ENCODE measurements at regions not wholly inside any gene's neighbourhood (a gene's known extent, or its start where the extent isn't known, plus 50 kb on each side); places are given as distances from the start of the nearest gene placed in this dataset.

GRCh38 chr5:31062902-31063580 lies 130.4 kb upstream of the CDH6 start:
- Histone ChIP-seq H3K36me3 (no peaks in the 10 kb centered on the region), H3K4me1 (no peaks in the 10 kb centered on the region), H3K9me3 (no peaks in the 10 kb centered on the region), H3K4me3 (no peak overlapping the region), H3K27ac (replicated peaks in 1 of 4) (no peak overlapping the region), H3K27me3 (no peaks in the 10 kb centered on the region)
- DNase-seq (ENCODE audit: extremely low spot score), result no peak
- WGBS, result 76% methylated on average over 3 of the region's 3 CpGs
- intact Hi-C loops (cut with DNase I), result no loop called here
- TF ChIP-seq POLR2A (IDR thresholded peaks at IDR 0.05; ENCODE audit: low read depth) (no peak), EP300 (IDR thresholded peaks at IDR 0.05) (no peak), POLR2AphosphoS5 (IDR thresholded peaks at IDR 0.05) (no peak), CTCF (IDR thresholded peaks at IDR 0.05) (no peak)

- DNase-seq (ENCODE audit: extremely low spot score), result no peak
- Histone ChIP-seq H3K36me3 (no peaks in the 10 kb centered on the region), H3K4me1 (no peaks in the 10 kb centered on the region), H3K27ac (replicated peaks in 1 of 4) (no peak overlapping the region), H3K9me3 (no peaks in the 10 kb centered on the region), H3K27me3 (no peaks in the 10 kb centered on the region), H3K4me3 (no peak overlapping the region)
- no peak for TF ChIP-seq POLR2AphosphoS5 (IDR thresholded peaks at IDR 0.05)
- 86% methylated on average over 2 of the region's 2 CpGs for WGBS
- intact Hi-C loops (cut with DNase I), result no loop called here
These were observed 133.6 kb upstream of the CDH6 start for GRCh38 chr5:31059889-31060288.

GRCh38 chr5:31054453-31054852 lies 139.0 kb upstream of the CDH6 start:
- WGBS, result 56% methylated on average over 4 of the region's 4 CpGs
- intact Hi-C loops (cut with DNase I), result no loop called here
- Histone ChIP-seq H3K27me3 (no peaks in the 10 kb centered on the region), H3K27ac (replicated peaks in 1 of 4) (no peak overlapping the region), H3K4me3 (no peak overlapping the region), H3K36me3 (no peaks in the 10 kb centered on the region), H3K9me3 (no peaks in the 10 kb centered on the region), H3K4me1 (no peaks in the 10 kb centered on the region)
- DNase-seq (ENCODE audit: extremely low spot score), result no peak
- TF ChIP-seq POLR2AphosphoS5 (IDR thresholded peaks at IDR 0.05) (no peak), EP300 (IDR thresholded peaks at IDR 0.05) (no peak), CTCF (IDR thresholded peaks at IDR 0.05) (no peak), POLR2A (IDR thresholded peaks at IDR 0.05; ENCODE audit: low read depth) (no peak)

GRCh38 chr5:31052937-31053658 lies 140.4 kb upstream of the CDH6 start:
- intact Hi-C loops (cut with DNase I), result no loop called here
- H3K27me3 ChIP-seq, result no peaks in the 10 kb centered on the region
- H3K27ac ChIP-seq (replicated peaks in 1 of 4), result no peak overlapping the region
- no peak for TF ChIP-seq POLR2AphosphoS5 (IDR thresholded peaks at IDR 0.05)
- no peak for TF ChIP-seq EP300 (IDR thresholded peaks at IDR 0.05)
- no peaks in the 10 kb centered on the region for H3K9me3 ChIP-seq
- no peaks in the 10 kb centered on the region for H3K36me3 ChIP-seq
- H3K4me1 ChIP-seq, result no peaks in the 10 kb centered on the region
- WGBS, result 86% methylated on average over 7 of the region's 7 CpGs
- H3K4me3 ChIP-seq, result no peak overlapping the region
- no peak for DNase-seq (ENCODE audit: extremely low spot score)

- Histone ChIP-seq H3K27me3 (no peaks in the 10 kb centered on the region), H3K9me3 (no peaks in the 10 kb centered on the region), H3K36me3 (no peaks in the 10 kb centered on the region), H3K4me1 (no peaks in the 10 kb centered on the region), H3K4me3 (no peak overlapping the region), H3K27ac (replicated peaks in 1 of 4) (no peak overlapping the region)
- no peak for DNase-seq (ENCODE audit: extremely low spot score)
- intact Hi-C loops (cut with DNase I), result no loop called here
- TF ChIP-seq POLR2A (IDR thresholded peaks at IDR 0.05; ENCODE audit: low read depth) (no peak), CTCF (IDR thresholded peaks at IDR 0.05) (no peak), EP300 (IDR thresholded peaks at IDR 0.05) (no peak), POLR2AphosphoS5 (IDR thresholded peaks at IDR 0.05) (no peak)
- WGBS, result 84% methylated on average over 4 of the region's 4 CpGs
These were observed 142.2 kb upstream of the CDH6 start for GRCh38 chr5:31051316-31051715.
